HG03159 (cell line): ENCODE measurements at regions not wholly inside any gene's neighbourhood (a gene's known extent, or its start where the extent isn't known, plus 50 kb on each side); places are given as distances from the start of the nearest gene placed in this dataset.

Source experiments
- ATAC-seq: cut with Tn5 transposase; IDR thresholded peaks from one replicate; pipeline ENCODE4 v1.9.1; 2021; ENCODE audit warnings: mild to moderate bottlenecking, moderate library complexity; ENCODE audit not compliant: unreplicated experiment

DNA sequence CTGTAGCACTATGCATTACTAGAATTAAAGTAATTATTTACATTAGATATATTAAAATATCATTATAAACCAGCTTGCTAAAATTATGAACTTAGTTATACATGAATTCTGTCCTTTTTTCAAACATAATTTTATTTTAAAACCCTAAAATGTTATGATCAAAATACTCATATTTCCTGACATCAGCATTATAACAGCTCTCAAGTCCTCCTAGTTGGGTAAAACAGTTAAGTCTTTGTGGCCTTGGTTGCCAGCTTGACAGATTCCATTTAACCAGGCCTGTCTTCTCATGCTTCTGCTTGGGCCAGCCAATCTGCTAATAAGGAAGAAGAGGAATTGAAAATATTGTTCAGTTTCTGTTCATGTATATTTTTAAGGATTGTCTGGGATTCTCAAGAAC is 147.9 kb upstream of the SLC35B3 start:
- no peak for ATAC-seq

DNA sequence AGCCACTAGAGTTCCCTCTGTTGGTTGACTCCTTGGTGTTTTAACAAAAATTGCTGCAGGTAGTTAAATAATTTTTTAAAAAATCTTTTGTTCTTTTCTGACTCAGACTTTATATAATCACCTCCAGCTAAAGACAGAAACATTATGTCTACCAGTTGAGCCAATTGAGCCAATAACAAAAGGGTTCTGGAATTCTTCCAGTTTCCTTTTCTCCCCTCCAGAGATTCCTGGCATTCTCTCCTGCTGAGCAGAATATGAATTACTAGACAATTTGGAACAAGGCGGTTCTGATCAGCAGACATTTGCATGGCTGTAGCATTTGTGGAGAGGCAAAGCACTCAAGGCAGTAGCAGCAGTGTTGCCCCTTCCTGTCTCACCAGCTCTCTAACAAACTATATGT is 144.0 kb upstream of the SLC35B3 start:
- no peak for ATAC-seq

DNA sequence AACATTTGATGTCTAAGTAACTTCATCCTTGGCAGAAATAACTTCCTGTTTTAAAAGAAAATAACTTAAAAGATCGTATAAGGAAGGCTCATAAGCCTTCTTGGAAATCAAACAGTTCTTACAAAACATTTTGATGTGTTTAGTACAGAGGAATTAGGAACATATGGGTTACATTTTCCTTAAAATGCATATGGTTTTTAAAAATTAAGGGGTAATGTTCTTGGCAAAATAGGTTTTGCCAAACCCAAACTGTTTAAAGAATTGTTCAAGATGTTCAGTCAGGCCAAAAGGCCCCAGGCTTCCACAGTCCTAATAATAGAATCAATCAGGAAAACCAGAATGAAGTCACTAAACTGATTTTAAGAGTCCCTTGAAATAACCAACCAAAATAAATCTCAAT is 142.7 kb upstream of the SLC35B3 start:
- ATAC-seq: no peak

DNA sequence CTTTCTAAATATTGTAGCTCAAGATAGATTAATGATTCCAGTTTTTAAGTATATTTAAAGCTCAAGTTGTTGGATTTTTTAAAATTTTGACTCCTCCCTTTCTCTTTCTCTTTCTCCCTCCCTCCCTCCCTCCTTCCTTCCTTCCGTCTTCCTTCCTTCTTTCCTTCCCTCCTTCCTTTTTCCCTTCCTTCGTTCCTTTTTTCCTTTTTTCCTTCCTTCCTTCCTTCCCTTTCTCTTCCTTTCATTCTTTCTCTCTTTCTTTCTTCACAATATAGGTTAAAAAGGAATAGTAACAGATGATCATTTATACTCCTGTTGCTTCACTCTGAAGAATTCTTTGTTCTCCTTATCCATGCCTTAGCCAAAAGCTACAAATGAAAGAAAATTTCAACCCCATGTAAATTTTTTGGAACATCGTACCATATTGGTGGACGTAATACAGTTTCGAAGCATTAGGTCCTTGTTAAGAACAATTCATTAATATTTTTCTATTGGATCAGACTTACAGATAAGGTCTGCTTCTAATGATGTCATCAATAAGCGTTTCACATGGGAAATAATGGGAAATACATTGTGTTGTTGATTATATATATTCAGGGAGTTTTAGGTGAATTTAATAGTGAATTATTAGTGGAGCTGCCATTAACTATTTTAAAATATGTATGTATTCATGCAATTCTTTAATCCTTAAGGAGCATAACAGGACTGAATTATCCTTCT is 139.6 kb upstream of the SLC35B3 start:
- ATAC-seq: no peak

DNA sequence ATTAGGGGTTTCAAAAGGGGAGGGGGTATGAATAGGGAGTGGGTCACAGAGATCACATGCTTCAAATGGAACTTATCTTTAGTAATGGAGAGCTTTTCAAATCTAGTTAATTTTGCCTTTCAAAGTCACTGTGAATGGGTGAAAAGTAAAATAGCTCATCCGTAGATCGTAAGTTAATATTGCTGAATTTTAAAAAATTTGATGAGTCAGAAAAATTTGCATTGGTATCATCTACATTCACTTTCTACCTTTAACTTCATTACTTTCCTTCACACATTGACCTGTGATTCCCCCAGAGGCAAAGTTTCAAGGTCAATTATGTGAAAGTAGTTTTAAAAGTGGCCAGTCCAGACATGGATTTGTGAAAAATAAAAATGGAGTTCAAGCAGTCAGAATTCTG is 139.0 kb upstream of the SLC35B3 start:
- no peak for ATAC-seq

- no peak for ATAC-seq
These were observed 135.0 kb upstream of the SLC35B3 start for GRCh38 chr6:8570256-8570920.

DNA sequence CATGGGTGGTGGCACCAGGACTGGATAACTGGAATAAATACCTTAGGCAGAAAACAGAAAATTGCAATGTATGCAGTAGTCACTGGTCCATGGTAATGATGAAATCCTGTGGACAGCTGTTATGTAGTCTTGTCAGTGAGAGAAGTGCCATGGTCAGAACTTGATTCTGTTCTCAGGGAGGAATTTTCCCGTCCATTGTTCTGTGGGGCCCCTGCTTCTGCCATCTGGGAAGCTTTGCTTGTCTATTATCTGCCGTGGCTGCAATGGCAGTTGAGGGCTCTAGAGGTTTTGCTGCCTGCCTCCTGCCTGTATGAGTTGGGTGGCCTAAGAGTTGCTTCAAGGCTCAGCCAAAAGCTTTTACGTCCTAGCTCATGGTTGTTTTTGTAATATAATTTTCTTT is 126.8 kb upstream of the SLC35B3 start:
- ATAC-seq: no peak

DNA sequence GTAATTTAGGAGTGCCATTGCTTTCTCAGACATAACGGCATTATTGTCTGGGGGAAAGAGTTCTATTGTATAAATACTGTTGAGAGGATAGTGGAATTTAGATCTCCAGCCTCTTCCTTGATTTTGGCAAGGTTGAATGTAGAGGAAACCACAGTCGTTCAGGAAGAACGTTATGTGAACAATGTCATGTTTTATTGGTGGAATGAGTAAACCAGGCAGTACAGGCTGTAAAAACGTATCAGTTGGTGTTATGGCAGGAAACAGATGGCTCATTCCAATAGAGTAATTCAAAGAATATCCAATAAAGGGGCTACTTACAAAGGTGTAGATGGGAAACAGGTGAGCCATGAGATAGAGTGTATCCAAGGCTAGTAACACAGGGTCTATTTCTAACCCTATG is 123.6 kb upstream of the SLC35B3 start:
- no peak for ATAC-seq

DNA sequence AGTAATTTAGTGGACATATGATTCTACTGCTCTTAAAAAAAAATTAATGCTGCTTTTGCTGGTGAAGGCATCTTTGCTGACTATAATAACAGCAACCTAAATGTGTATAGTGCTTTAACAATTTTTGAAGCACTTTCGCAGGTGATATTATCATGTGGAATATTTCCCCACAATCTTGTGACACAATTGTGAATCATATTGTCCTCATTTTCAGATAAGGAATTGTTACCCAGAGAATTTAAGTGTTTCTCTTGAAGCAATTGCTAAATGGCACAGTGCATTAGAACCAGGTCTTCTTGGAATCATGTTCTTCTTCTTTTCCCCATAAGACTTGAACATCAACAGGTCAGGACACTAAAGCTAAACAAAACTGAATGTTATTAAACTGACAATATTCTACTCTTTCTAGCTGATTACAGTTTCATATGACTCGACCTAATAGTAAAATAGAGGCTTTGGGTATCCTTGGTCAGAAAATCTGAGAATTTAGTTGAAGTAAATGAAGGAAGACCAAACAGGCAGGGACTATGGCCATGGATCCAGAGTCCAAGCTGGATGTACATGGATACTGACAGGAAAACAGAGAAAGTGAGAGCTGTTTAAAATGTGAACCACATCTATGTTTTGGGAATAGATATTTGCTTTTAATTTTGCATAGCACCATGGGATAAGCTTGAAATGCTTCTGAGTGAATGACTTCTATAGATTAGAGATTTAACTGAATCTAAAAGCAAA is 121.8 kb upstream of the SLC35B3 start:
- no peak for ATAC-seq

DNA sequence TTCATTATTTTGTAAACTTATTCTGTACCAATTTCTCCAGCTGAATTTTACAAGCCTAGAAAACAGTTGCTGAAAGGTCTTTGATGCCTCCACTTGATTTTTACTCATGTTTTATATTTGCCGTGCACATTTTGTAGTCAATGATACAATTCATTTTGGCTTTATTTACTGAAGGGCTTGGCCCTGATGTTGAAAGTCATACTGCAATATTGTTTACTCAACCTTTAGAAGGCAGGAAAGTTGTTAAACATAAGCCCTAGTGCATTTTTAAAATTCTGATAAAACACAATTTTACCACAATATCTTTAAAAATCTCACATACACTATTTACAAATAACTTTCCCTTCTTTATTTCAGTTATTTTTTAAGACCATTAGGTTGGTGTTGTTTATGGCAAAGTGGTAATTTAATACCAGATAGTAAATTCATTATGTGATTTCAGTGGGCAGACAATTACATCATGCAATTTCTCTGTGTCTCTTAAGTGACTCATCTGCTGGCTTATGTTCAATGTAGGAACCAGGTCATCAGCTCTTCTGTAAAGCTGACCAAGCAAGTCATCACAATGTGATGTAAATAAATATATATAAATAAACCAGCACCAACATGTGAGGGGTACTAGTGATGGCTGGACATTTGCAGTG is 121.1 kb upstream of the SLC35B3 start:
- ATAC-seq: no peak

GRCh38 chr6:8551993-8552392 is 116.6 kb upstream of the SLC35B3 start:
- ATAC-seq: no peak

DNA sequence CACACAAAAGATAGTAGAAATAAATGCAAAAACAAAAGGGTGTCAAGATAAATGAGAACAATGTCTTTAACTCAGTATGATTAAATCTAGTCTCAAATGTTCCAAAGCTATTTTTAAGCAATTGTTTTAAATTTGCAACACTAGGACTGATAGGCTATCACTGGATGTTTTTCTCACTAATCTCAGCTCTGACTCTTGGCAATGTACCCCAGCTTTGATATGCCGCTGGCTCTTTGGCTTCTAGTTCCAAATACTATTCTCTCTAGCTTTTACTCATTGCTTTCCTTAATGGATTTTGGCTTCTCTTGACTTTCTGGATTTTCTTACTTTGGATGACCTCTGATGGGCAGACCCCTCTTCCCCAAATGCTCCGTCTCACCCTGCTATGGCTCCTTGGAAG is 116.0 kb upstream of the SLC35B3 start:
- ATAC-seq: no peak

DNA sequence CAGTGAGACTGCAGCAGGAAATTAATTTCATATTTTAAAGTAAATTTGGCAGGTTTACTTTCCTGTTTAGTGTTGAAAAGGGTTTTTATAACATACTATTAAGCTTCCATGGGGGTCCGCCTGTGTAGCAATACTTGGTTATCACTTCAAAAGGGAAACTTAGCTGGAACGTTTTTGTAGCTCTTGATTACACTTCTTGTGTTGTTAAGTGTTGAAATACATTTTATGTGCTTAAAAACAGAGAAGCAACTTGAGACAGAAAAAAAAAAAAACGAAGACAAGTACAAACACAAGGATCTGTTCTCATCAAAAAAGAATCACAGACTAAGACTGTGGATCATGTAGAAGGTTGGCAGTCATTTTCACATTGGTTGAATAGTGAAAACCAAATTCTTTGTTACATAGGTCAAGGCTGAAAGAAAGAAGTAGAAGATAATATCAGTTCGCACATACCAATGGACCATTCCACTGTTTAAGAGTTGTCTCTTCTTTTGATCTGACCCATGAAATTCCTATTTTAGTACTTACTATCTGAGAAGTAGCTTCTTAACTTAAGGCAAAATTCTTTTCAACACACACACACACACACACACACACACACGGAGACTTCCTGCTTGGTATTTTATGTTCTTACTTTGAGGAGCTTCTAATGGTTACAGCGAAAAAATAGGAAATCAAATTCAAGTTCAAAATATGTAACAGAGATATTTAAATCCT is 113.9 kb upstream of the SLC35B3 start:
- no peak for ATAC-seq

DNA sequence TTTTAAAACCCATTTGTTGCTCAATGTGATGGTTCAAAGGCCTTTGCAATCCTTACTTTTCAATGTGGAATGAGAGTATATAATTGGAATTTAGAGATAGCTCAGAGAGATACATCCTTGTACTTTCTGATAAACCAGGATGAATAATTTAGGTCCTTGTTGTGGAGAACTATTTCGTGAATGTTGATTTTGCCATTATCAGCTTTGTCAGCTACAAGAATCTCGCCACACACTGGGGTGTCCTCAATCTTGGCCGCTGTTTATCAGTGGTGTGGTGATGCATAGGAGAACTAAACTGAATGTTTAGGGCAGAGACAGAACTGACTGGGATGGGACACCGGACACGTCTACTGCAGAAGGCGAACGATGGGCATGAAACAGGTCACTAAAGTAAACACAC is 111.2 kb upstream of the SLC35B3 start:
- no peak for ATAC-seq

DNA sequence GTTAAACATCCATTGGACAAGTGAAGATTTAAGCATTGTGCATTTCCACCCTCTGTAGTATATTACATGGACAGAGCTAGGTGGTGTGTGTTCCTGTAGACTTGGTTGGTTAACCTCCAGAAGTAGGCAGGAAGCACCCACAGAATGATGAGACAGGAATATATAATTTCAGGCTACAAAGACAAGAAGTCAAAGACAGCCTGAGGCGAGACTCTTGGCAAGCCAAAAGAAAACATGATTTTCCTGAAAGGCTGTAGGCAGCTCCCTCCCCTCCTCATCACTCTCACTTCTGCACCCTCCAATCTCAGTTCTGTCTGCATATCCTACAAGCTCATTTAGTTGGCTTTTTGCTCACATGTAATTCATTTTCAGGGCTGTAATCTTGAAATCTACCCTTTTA is 110.0 kb upstream of the SLC35B3 start:
- ATAC-seq: no peak

DNA sequence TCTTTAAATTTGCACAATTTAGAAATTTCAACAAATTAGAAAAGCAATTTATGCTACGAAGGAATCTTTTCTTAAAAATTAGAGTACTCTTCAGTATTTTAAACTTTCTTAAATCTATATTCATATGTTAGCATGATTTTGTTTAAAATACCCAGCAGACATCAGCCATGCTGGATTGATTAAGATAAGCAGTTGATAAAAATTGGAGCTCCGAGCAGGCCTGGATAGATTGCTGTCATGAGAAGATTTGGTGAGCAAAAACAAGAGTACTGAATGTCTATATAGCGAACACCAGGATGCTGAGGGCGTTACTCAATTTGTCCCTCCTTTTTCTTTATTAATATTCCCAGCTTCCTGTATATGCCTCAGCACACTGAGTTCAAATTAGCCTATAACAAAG is 108.4 kb upstream of the SLC35B3 start:
- ATAC-seq: no peak

GRCh38 chr6:8539453-8539852 is 104.1 kb upstream of the SLC35B3 start:
- ATAC-seq: no peak

GRCh38 chr6:8536122-8536521 is 100.8 kb upstream of the SLC35B3 start:
- ATAC-seq: no peak

DNA sequence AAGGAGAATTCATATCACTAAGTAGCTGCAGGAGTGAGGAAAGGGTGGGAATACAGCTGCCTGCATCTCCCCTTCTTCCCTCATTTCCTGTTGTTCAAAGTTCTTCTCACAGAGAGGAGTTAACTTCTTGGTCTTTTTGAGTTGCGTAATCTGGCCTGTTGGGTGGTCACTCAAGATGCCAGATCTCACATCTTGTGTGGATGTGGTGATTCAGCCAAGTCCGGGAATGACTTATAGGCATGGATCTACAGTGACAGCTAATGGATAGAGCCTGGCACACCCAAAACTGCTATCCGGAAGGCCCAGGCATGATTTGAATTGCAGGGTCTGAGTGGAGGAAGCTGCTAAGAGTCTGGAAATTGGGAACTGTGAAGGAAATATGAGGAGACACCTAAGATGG is 100.2 kb upstream of the SLC35B3 start:
- ATAC-seq: no peak

DNA sequence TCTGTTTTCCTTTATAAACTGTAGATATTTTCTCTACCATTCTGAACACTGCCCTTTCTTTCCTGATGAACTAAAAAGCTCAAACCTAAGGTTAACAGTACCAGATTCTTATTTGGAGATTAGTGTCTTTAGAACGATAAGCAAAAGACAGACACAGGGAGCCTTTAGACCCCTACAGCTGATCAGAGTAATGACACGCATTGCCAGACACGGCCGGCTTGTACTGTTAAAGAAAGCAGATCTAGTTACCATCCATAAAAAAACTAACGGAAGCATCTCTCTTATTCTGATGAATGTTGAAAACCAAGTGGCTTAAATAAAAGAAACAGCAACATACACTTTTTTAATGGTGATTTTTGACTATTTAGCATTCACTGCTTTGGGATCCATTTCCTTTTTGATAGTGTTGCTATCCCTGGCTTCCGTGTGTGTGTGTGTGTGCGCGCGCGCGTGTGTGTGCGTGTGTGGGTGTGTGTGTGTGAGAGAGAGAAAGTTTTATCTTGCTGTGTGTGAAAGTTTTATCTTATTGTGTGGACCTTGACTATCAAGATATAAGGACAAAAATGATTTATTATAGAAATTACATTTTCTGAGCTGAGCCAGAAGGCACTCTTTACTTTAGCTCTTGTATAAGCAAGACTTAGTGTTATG is 95.6 kb upstream of the SLC35B3 start:
- ATAC-seq: no peak

- ATAC-seq: no peak
These were observed 93.9 kb upstream of the SLC35B3 start for GRCh38 chr6:8529250-8529649.
